H1 (cell line): ENCODE measurements at regions not wholly inside any gene's neighbourhood (a gene's known extent, or its start where the extent isn't known, plus 50 kb on each side); places are given as distances from the start of the nearest gene placed in this dataset.

Source experiments
- CHD7 ChIP-seq: fragments of 300-600 bp; sonication (generic); IDR thresholded peaks from 2 replicates; pipeline ENCODE4 v1.7.1; 2012; ENCODE audit warnings: low read length, moderate library complexity, mild to moderate bottlenecking, inconsistent platforms; ENCODE audit not compliant: insufficient replicate concordance
- POLR2A ChIP-seq, 2 experiments: IDR thresholded peaks; 1 replicate in 1 of 2; 2 replicates in 1 of 2; pipeline ENCODE4 v1.6.1; 2011; ENCODE audit warnings: low read depth in 2 of 2, low read length in 2 of 2, mild to moderate bottlenecking in 2 of 2; ENCODE audit errors: control extremely low read depth in 1 of 2
- RFX5 ChIP-seq: IDR thresholded peaks from 2 replicates; pipeline ENCODE4 v1.6.1; 2011; ENCODE audit warnings: low read depth, low read length, improper control_type of control experiment, borderline replicate concordance
- SIX5 ChIP-seq: IDR thresholded peaks from 2 replicates; pipeline ENCODE4 v1.6.1; 2011; ENCODE audit warnings: mild to moderate bottlenecking, low read depth, low read length

GRCh38 chr18:78735131-78736014 is 244.2 kb upstream of the SALL3 start (continued):
- TF ChIP-seq CHD7 (no peak), SIX5 (no peak), POLR2A (IDR thresholded peaks at IDR 0.05; ENCODE audit: control extremely low read depth in 1 of 2, low read depth in 2 of 2, low read length in 2 of 2) (no peak), RFX5 (no peak)
- TF ChIP-seq, all 59 proteins: peak for 0
